Ascending aorta (tissue), 2 donors: ENCODE measurements at regions not wholly inside any gene's neighbourhood (a gene's known extent, or its start where the extent isn't known, plus 50 kb on each side); places are given as distances from the start of the nearest gene placed in this dataset.

Source experiments
- DNase-seq, 2 donors: peaks; one replicate each; pipeline ENCODE4 v3.0.0-alpha.2; 2019; ENCODE audit warnings: low spot score in 2 of 2
- H3K27ac ChIP-seq, 2 donors: fragments of 200-600 bp; sonication (generic); one replicate each; pipeline ENCODE4 v1.5.1; 2016 to 2017; ENCODE audit warnings: mild to moderate bottlenecking in 1 of 2
- H3K27me3 ChIP-seq: fragments of 200-600 bp; sonication (generic); one replicate; pipeline ENCODE4 v1.5.1; 2017
- H3K36me3 ChIP-seq, 2 donors: fragments of 200-600 bp; sonication (generic); one replicate each; pipeline ENCODE4 v1.5.1; 2016
- H3K4me1 ChIP-seq, 2 donors: fragments of 200-600 bp; sonication (generic); one replicate each; pipeline ENCODE4 v1.5.1; 2016 to 2017; ENCODE audit warnings: mild to moderate bottlenecking in 1 of 2
- H3K4me3 ChIP-seq, 2 donors: fragments of 200-600 bp; sonication (generic); one replicate each; pipeline ENCODE4 v1.5.1; 2016 to 2017; ENCODE audit warnings: mild to moderate bottlenecking in 1 of 2
- H3K9me3 ChIP-seq, 2 donors: fragments of 200-600 bp; sonication (generic); one replicate each; pipeline ENCODE4 v1.5.1; 2016
- intact Hi-C: fragments of 100-400 bp; cut with DNase I; formaldehyde crosslinking; loops from one replicate; pipeline ENCODE4 v1.15.1; 2023
- TF ChIP-seq, protein P1 (sequence below), 3 experiments: fragments of 200-600 bp in 2 of 3; fragments of 450-650 bp in 1 of 3; sonication (generic) in 2 of 3; IDR thresholded peaks; one replicate each; pipeline ENCODE4 v1.5.1; 2016 to 2019; ENCODE audit warnings: antibody characterized with exemption in 3 of 3, mild to moderate bottlenecking in 1 of 3, moderate library complexity in 1 of 3

DNA sequence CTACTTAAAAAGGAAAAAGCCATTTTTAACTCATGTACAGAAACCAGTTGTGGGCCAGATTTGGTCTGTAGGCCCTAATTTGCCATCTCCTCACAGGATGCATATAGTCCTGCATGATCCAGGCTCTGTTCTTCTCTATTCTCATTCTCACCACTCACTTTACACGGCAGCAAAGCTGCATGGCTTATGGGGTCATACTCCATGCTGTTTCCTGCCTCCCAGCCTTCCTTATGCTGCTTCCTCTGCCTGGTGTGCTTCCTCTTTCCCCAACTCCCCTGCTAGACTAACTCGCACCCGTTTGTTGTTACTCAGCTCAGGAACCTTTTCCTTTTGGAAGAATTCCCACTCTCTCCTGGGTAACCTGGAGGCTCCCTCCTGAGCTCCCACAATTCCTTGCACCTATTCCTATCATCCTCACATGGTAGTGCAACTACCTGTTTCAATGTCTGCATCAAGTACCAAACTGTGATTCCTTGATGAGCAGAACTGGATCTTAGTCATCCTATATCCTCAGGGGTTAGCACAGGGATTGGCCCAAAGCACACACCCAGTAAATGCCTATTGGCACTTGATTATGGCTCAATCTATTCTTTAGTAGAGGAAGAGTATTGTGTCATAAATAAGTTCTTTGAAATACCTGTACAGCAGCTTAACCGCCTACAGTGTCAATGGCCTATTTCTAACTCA is 172.1 kb upstream of the MITF start:
- H3K27ac ChIP-seq = no peak overlapping the region
- H3K27me3 ChIP-seq = no peaks in the 10 kb centered on the region
- H3K9me3 ChIP-seq = no peaks in the 10 kb centered on the region

DNA sequence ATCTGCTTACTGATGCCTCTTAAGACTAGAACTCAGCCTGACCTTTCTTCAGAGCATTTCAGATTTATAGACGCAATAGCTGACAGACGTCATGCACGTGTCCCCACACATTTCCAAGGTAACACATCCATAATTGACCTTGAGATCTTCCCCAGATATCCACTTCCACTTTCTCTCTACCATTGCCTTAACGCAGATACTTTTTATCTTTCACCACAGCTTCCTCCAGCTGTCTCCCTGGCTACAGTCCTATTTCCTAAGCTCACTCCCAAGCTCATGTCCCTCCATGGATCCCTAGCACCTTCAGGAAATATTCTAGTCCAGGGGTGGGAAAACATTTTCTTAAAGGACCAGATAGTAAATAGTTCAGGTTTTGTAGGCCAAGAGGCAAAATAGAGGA is 173.0 kb upstream of the MITF start:
- no peaks in the 10 kb centered on the region for H3K36me3 ChIP-seq
- no peaks in the 10 kb centered on the region for H3K27me3 ChIP-seq
- intact Hi-C loops = no loop called here
- no peaks in the 10 kb centered on the region for H3K4me1 ChIP-seq
- H3K27ac ChIP-seq = no peak overlapping the region
- H3K4me3 ChIP-seq = no peak overlapping the region
- TF ChIP-seq, protein P1, sequence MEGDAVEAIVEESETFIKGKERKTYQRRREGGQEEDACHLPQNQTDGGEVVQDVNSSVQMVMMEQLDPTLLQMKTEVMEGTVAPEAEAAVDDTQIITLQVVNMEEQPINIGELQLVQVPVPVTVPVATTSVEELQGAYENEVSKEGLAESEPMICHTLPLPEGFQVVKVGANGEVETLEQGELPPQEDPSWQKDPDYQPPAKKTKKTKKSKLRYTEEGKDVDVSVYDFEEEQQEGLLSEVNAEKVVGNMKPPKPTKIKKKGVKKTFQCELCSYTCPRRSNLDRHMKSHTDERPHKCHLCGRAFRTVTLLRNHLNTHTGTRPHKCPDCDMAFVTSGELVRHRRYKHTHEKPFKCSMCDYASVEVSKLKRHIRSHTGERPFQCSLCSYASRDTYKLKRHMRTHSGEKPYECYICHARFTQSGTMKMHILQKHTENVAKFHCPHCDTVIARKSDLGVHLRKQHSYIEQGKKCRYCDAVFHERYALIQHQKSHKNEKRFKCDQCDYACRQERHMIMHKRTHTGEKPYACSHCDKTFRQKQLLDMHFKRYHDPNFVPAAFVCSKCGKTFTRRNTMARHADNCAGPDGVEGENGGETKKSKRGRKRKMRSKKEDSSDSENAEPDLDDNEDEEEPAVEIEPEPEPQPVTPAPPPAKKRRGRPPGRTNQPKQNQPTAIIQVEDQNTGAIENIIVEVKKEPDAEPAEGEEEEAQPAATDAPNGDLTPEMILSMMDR (IDR thresholded peaks at IDR 0.05) = no peak
- no peaks in the 10 kb centered on the region for H3K9me3 ChIP-seq
- no peak for DNase-seq

More for the DNA sequence above, 172.1 kb upstream of the MITF start:
- no peaks in the 10 kb centered on the region for H3K36me3 ChIP-seq
- no peak for DNase-seq
- H3K4me3 ChIP-seq = no peak overlapping the region
- TF ChIP-seq, protein P1 (IDR thresholded peaks at IDR 0.05) = no peak
- no peaks in the 10 kb centered on the region for H3K4me1 ChIP-seq
- intact Hi-C loops = no loop called here

DNA sequence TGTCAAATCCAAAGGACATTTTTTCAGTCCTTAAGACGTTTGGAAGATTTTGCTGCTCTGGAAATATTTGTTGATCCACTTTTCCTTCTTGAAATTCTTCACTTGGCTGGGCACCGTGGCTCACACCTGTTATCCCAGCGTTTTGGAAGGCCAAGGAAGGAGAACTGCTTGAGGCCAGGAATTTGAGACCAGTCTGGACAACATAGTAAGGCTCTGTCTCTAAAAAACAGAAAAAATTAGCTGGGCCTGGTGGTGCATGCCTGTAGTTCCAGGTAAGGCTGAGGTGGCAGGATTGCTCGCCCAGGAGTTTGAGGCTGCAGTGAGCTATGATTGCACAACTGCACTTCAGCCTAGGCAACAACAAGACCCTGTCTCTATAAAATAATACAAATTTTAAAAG is 173.9 kb upstream of the MITF start:
- intact Hi-C loops = no loop called here
- no peak for DNase-seq
- H3K4me3 ChIP-seq = no peak overlapping the region
- no peaks in the 10 kb centered on the region for H3K9me3 ChIP-seq
- H3K4me1 ChIP-seq = no peaks in the 10 kb centered on the region
- no peaks in the 10 kb centered on the region for H3K27me3 ChIP-seq
- no peak overlapping the region for H3K27ac ChIP-seq
- H3K36me3 ChIP-seq = no peaks in the 10 kb centered on the region
- TF ChIP-seq, protein P1 (IDR thresholded peaks at IDR 0.05) = no peak

DNA sequence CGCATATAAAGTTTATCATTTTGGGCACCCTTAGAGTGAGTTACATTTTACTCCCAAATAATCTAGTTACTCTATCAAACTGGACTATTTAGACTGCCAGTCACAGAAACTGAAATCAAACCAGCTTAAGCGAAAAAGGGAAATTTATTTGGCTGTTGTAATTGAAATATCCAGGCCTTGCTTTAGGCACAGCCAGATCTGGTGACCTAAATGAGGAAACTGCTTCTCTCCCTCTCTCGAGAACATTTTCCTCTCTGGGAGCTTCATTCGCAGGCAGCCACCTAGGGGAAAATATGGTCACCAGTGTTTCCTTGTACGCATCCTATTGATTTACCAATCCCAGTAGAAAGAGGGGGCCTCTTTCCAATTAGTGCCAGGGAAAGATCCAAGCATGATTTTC is 175.3 kb upstream of the MITF start:
- TF ChIP-seq, protein P1 (IDR thresholded peaks at IDR 0.05) = no peak
- intact Hi-C loops = no loop called here

DNA sequence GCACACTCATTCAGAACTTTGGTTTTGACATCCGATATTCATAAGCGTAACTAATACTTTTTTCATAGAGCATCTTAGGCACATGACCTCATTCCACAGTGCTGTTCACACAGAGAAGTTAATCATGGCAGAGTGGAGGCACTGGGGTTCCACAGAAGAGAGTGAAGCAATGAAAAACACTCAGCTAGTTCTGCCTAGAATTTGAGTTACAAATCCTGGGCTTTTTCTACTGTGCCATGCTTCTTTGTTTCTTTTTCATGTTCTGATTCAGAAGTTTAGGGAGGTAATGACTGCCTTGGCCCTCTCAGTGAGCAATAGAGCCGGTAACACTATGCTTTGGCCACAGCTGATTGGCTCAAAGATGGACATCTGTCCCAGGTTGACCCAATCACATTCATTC is 176.1 kb upstream of the MITF start:
- Histone ChIP-seq H3K4me3 (no peak overlapping the region), H3K9me3 (no peaks in the 10 kb centered on the region), H3K4me1 (no peaks in the 10 kb centered on the region), H3K36me3 (no peaks in the 10 kb centered on the region), H3K27me3 (no peaks in the 10 kb centered on the region), H3K27ac (no peak overlapping the region)
- TF ChIP-seq, protein P1 (IDR thresholded peaks at IDR 0.05) = no peak
- DNase-seq = no peak
- intact Hi-C loops = no loop called here

More for the DNA sequence above, 175.3 kb upstream of the MITF start:
- no peak overlapping the region for H3K27ac ChIP-seq
- H3K9me3 ChIP-seq = no peaks in the 10 kb centered on the region
- H3K27me3 ChIP-seq = no peaks in the 10 kb centered on the region
- no peaks in the 10 kb centered on the region for H3K4me1 ChIP-seq
- no peak for DNase-seq
- no peaks in the 10 kb centered on the region for H3K36me3 ChIP-seq
- H3K4me3 ChIP-seq = no peak overlapping the region

DNA sequence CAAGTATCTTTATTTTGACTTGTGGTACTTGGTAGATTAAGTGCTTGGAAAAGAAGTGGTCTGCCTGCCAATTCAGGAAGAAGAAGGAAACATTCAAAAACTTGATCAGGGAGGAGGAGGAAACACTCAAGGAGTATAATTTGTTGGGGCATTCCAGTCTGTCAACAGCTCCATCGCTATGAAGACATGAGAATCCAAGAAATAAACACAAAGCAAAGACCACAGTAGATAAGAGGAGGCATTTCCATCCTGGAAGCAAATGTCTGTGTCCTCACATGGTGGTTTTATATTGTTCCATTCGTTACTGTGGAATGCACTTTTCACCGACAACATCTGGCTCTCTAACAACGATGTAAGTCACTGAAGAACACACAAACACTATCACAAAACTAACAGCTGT is 176.1 kb upstream of the FRMD4B start:
- H3K27ac ChIP-seq = no peak overlapping the region
- H3K4me1 ChIP-seq = no peaks in the 10 kb centered on the region
- TF ChIP-seq, protein P1 (IDR thresholded peaks at IDR 0.05) = no peak
- H3K27me3 ChIP-seq = no peaks in the 10 kb centered on the region
- H3K36me3 ChIP-seq = no peaks in the 10 kb centered on the region
- H3K4me3 ChIP-seq = no peak overlapping the region
- DNase-seq = no peak
- intact Hi-C loops = no loop called here
- H3K9me3 ChIP-seq = no peaks in the 10 kb centered on the region
